H1 (cell line): ENCODE measurements at regions not wholly inside any gene's neighbourhood (a gene's known extent, or its start where the extent isn't known, plus 50 kb on each side); places are given as distances from the start of the nearest gene placed in this dataset.

Source experiments
- CTCF ChIA-PET: fragments of 300-600 bp; sonication (Branson Sonifier 250); formaldehyde crosslinking; loops from one replicate; lab custom pipeline; 2021; ENCODE audit not compliant: partially characterized antibody; lab: Charles Lee
- POLR2A ChIA-PET: fragments of 300-600 bp; sonication (Branson Sonifier 250); formaldehyde crosslinking; loops from one replicate; lab custom pipeline; 2021; ENCODE audit warnings: inconsistent platforms; ENCODE audit not compliant: partially characterized antibody; lab: Charles Lee
- DNase-seq, 2 experiments: peaks; one replicate each; pipeline versions ENCODE4 v3.0.0 to v3.0.0-alpha.2; 2010 to 2022; ENCODE audit warnings: low spot score in 2 of 2, low read depth in 1 of 2, mixed read lengths in 1 of 2
- FAIRE-seq: peaks from 2 replicates; lab custom pipeline; 2011; peaks lifted over from hg19 to GRCh38; lab: Jason Lieb, UNC
- H2AFZ ChIP-seq: 2 replicates; pipeline ENCODE4 v1.8.1; 2012; ENCODE audit warnings: low read length, inconsistent platforms
- H2AK5ac ChIP-seq: 2 replicates; pipeline ENCODE4 v1.6.1; 2013; ENCODE audit warnings: low read depth, low read length
- H2BK120ac ChIP-seq: replicated peaks from 2 replicates; pipeline ENCODE3; 2013; ENCODE audit warnings: low read depth, low read length, inconsistent platforms
- H2BK12ac ChIP-seq: 2 replicates; pipeline ENCODE4 v1.6.1; 2013; ENCODE audit warnings: low read depth, low read length
- H2BK15ac ChIP-seq: 2 replicates; pipeline ENCODE4 v1.6.1; 2013; ENCODE audit warnings: low read length
- H2BK20ac ChIP-seq: 2 replicates; pipeline ENCODE4 v1.6.1; 2013; ENCODE audit warnings: low read length
- H2BK5ac ChIP-seq: 2 replicates; pipeline ENCODE4 v1.6.1; 2013; ENCODE audit warnings: low read depth, low read length
- H3K14ac ChIP-seq: 2 replicates; pipeline ENCODE4 v1.6.1; 2013; ENCODE audit warnings: inconsistent platforms; ENCODE audit not compliant: insufficient read length
- H3K18ac ChIP-seq: 2 replicates; pipeline ENCODE4 v1.6.1; 2013; ENCODE audit warnings: low read length; ENCODE audit errors: extremely low read depth
- H3K23ac ChIP-seq: 2 replicates; pipeline ENCODE4 v1.6.1; 2013; ENCODE audit warnings: inconsistent platforms; ENCODE audit not compliant: insufficient read length
- H3K23me2 ChIP-seq: 2 replicates; pipeline ENCODE4 v1.6.1; 2013; ENCODE audit warnings: low read depth, low read length
- H3K27ac ChIP-seq: 2 replicates; pipeline ENCODE4 v1.6.1; 2011; ENCODE audit warnings: low read depth, low read length, inconsistent platforms
- H3K27me3 ChIP-seq, 4 experiments: replicated peaks in 1 of 4; 1 replicate in 1 of 4; 2 replicates in 3 of 4; pipeline versions ENCODE4 v1.6.1 to v1.8.1; 2011 to 2013; ENCODE audit warnings: low read length in 3 of 4, mild to moderate bottlenecking in 3 of 4, inconsistent platforms in 2 of 4, mixed read lengths in 2 of 4, moderate library complexity in 1 of 4; ENCODE audit not compliant: control insufficient read depth in 3 of 4, insufficient read depth in 3 of 4; ENCODE audit errors: extremely low read depth in 1 of 4
- H3K36me3 ChIP-seq, 4 experiments: 2 replicates each; pipeline versions ENCODE4 v1.6.1 to v1.8.1; 2011 to 2013; ENCODE audit warnings: mild to moderate bottlenecking in 4 of 4, low read length in 3 of 4, moderate library complexity in 2 of 4, control low read depth in 1 of 4, inconsistent platforms in 1 of 4; ENCODE audit not compliant: insufficient read depth in 4 of 4, control insufficient read depth in 2 of 4
- H3K4ac ChIP-seq: replicated peaks from 2 replicates; pipeline ENCODE3; 2013; ENCODE audit warnings: low read length, low read depth, mixed read lengths, inconsistent platforms; ENCODE audit not compliant: insufficient read length
- H3K4me1 ChIP-seq, 4 experiments: replicated peaks in 1 of 4; 1 replicate in 1 of 4; 2 replicates in 3 of 4; pipeline versions ENCODE4 v1.6.1 to v1.8.1; 2011 to 2013; ENCODE audit warnings: low read length in 3 of 4, inconsistent platforms in 2 of 4, mixed read lengths in 1 of 4; ENCODE audit not compliant: insufficient read depth in 4 of 4, control insufficient read depth in 3 of 4
- H3K4me2 ChIP-seq, 2 experiments: 2 replicates each; pipeline versions ENCODE4 v1.6.1 to v1.8.1; 2011 to 2013; ENCODE audit warnings: low read depth in 2 of 2, low read length in 2 of 2, control low read depth in 1 of 2, inconsistent platforms in 1 of 2, mild to moderate bottlenecking in 1 of 2; ENCODE audit not compliant: insufficient read depth in 1 of 2
- H3K4me3 ChIP-seq, 4 experiments: fragments of 200-600, 300-600 bp in 1 of 4; sonication (generic), shearing (Covaris generic), sonication (Bioruptor Twin) in 1 of 4; 2 replicates each; pipeline versions ENCODE4 v1.5.1 to v1.8.1; 2011 to 2016; ENCODE audit warnings: low read length in 4 of 4, low read depth in 3 of 4, control low read depth in 2 of 4, inconsistent platforms in 2 of 4, mild to moderate bottlenecking in 2 of 4, mixed read lengths in 1 of 4, moderate library complexity in 1 of 4; ENCODE audit not compliant: insufficient read depth in 2 of 4; ENCODE audit errors: extremely low read depth in 1 of 4
- H3K56ac ChIP-seq: replicated peaks from 2 replicates; pipeline ENCODE3; 2013; ENCODE audit warnings: low read depth, mild to moderate bottlenecking, mixed read lengths, low read length, inconsistent platforms; ENCODE audit not compliant: insufficient read length
- H3K79me1 ChIP-seq: 2 replicates; pipeline ENCODE4 v1.6.1; 2013; ENCODE audit warnings: low read depth, low read length, control low read depth
- H3K79me2 ChIP-seq, 2 experiments: 2 replicates each; pipeline versions ENCODE4 v1.6.1 to v1.8.1; 2012 to 2013; ENCODE audit warnings: low read length in 2 of 2, mild to moderate bottlenecking in 2 of 2, inconsistent platforms in 1 of 2; ENCODE audit not compliant: insufficient read depth in 2 of 2, control insufficient read depth in 1 of 2
- H3K9ac ChIP-seq, 4 experiments: replicated peaks in 1 of 4; 1 replicate in 1 of 4; 2 replicates in 3 of 4; pipeline versions ENCODE4 v1.6.1 to v1.8.1; 2011 to 2013; ENCODE audit warnings: low read depth in 3 of 4, low read length in 3 of 4, control low read depth in 2 of 4, mild to moderate bottlenecking in 2 of 4, moderate library complexity in 2 of 4, inconsistent platforms in 1 of 4; ENCODE audit errors: extremely low read depth in 1 of 4
- H3K9me3 ChIP-seq, 2 experiments: 2 replicates each; pipeline versions ENCODE4 v1.6.1 to v1.8.1; 2012 to 2013; ENCODE audit warnings: mild to moderate bottlenecking in 2 of 2, moderate library complexity in 2 of 2, control low read depth in 1 of 2, inconsistent platforms in 1 of 2, low read depth in 1 of 2, low read length in 1 of 2, mixed read lengths in 1 of 2; ENCODE audit not compliant: insufficient read depth in 2 of 2
- H4K20me1 ChIP-seq, 2 experiments: replicated peaks in 1 of 2; 2 replicates each; pipeline versions ENCODE3 to v1.8.1; 2011 to 2013; ENCODE audit warnings: inconsistent platforms in 2 of 2, low read length in 2 of 2, mild to moderate bottlenecking in 1 of 2; ENCODE audit not compliant: insufficient read depth in 2 of 2, control insufficient read depth in 1 of 2
- H4K5ac ChIP-seq: 2 replicates; pipeline ENCODE4 v1.6.1; 2013; ENCODE audit warnings: low read length, low read depth, mixed read lengths, inconsistent platforms; ENCODE audit not compliant: insufficient read length
- H4K8ac ChIP-seq: 2 replicates; pipeline ENCODE4 v1.8.0; 2013; ENCODE audit warnings: mild to moderate bottlenecking, moderate library complexity, low read length, inconsistent platforms; ENCODE audit not compliant: insufficient read depth; ENCODE audit errors: extremely low read depth
- H4K91ac ChIP-seq: replicated peaks from 2 replicates; pipeline ENCODE3; 2013; ENCODE audit warnings: low read length, mixed read lengths, inconsistent platforms; ENCODE audit not compliant: insufficient read length
- CHD1 ChIP-seq: IDR thresholded peaks from 2 replicates; pipeline ENCODE4 v1.6.1; 2012; ENCODE audit warnings: low read depth, low read length, improper control_type of control experiment
- EGR1 ChIP-seq: IDR thresholded peaks from 2 replicates; pipeline ENCODE4 v1.6.1; 2011; ENCODE audit warnings: low read depth, low read length, borderline replicate concordance
- GABPA ChIP-seq: IDR thresholded peaks from 2 replicates; pipeline ENCODE4 v1.6.1; 2011; ENCODE audit warnings: mild to moderate bottlenecking, low read length, moderate library complexity, borderline replicate concordance; ENCODE audit not compliant: insufficient read depth
- JUND ChIP-seq: IDR thresholded peaks from 2 replicates; pipeline ENCODE4 v1.6.1; 2011; ENCODE audit warnings: mild to moderate bottlenecking, improper control_type of control experiment, low read length
- KDM1A ChIP-seq: fragments of 200-600, 300-600 bp; sonication (generic); IDR thresholded peaks from 2 replicates; pipeline ENCODE4 v1.7.1; 2016; ENCODE audit warnings: mild to moderate bottlenecking, low read length, borderline replicate concordance
- RNF2 ChIP-seq: fragments of 200-900, 300-1000 bp; sonication (generic); IDR thresholded peaks from 2 replicates; pipeline ENCODE4 v1.7.1; 2016; ENCODE audit warnings: borderline replicate concordance, low read depth, mild to moderate bottlenecking, antibody characterized with exemption, low read length; ENCODE audit not compliant: poor library complexity, severe bottlenecking; ENCODE audit errors: missing control alignments
- SUZ12 ChIP-seq: fragments of 200-600 bp; sonication (generic); IDR thresholded peaks from 2 replicates; pipeline ENCODE4 v1.6.1; 2012; ENCODE audit warnings: mild to moderate bottlenecking, inconsistent platforms, low read length, moderate library complexity, mixed read lengths
- YY1 ChIP-seq: IDR thresholded peaks from 2 replicates; pipeline ENCODE4 v1.6.1; 2011; ENCODE audit warnings: low read depth, mild to moderate bottlenecking, low read length
- WGBS, 2 experiments: shearing (Covaris generic) in 1 of 2; methylation state at CpG; one replicate each; pipeline versions ENCODE4 v1.1.6 to v1.1.7; 2013 to 2015; ENCODE audit warnings: low lambda C conversion rate in 2 of 2, mixed read lengths in 2 of 2, inconsistent platforms in 1 of 2, low coverage in 1 of 2, missing lambda C conversion rate in 1 of 2; ENCODE audit not compliant: insufficient replicate concordance in 2 of 2, insufficient coverage in 1 of 2, insufficient read length in 1 of 2; ENCODE audit errors: extremely low coverage in 1 of 2, missing lambda C conversion rate in 1 of 2; 5-methylcytosine and 5-hydroxymethylcytosine counted together

DNA sequence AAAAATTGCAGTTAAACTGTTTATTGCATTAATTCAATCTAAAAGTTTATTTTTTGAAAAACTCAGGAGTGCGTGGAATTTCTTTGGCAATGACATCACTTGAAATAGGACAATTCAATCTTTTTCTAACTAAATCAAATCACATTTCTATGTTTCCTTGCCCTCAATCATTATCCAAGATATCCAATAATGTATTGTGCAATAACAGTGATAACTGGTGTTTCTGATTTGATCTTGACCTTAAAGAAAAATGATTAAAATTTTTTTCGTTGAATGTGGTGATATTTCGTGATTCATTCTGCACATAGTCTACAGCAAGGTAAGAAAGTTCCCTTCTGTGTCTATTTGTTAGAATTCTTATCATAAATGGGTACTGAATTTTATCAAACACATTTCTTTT is 163.2 kb downstream of the SPCS3 start:
- no peak overlapping the region for H4K91ac ChIP-seq
- H3K36me3 ChIP-seq, result no peaks in the 10 kb centered on the region
- H3K4me3 ChIP-seq, result no peak overlapping the region
- H3K18ac ChIP-seq, result no peak overlapping the region
- no peak overlapping the region for H2AK5ac ChIP-seq
- no peak overlapping the region for H3K23ac ChIP-seq
- no peak overlapping the region for H3K27ac ChIP-seq
- H3K9me3 ChIP-seq, result no peaks in the 10 kb centered on the region
- H3K14ac ChIP-seq, result no peak overlapping the region
- H4K8ac ChIP-seq, result no peak overlapping the region
- no peak overlapping the region for H3K4me2 ChIP-seq
- no peak overlapping the region for H2BK12ac ChIP-seq
- no peak overlapping the region for H3K4ac ChIP-seq
- no peaks in the 10 kb centered on the region for H3K79me1 ChIP-seq
- no peak overlapping the region for H2BK20ac ChIP-seq
- no peak for FAIRE-seq
- no peaks in the 10 kb centered on the region for H3K27me3 ChIP-seq
- CTCF ChIA-PET, result no interaction called here
- DNase-seq, result no peak
- no peak overlapping the region for H2BK5ac ChIP-seq
- peaks cover 0 to 6% (median 2%) of the 10 kb centered on the region in 4 experiments; a peak in 3 of 7 replicates for H3K4me1 ChIP-seq
- no peaks in the 10 kb centered on the region for H3K23me2 ChIP-seq
- H3K9ac ChIP-seq, result no peak overlapping the region
- H4K20me1 ChIP-seq, result no peaks in the 10 kb centered on the region
- WGBS, 2 experiments, result 93% methylated on average over 3 of the region's 3 CpGs; no CpG with 5 or more reads in 1 of the 2 experiments
- no peak overlapping the region for H4K5ac ChIP-seq
- TF ChIP-seq EGR1, result no peak
- TF ChIP-seq JUND, result no peak
- no peak for TF ChIP-seq GABPA
- TF ChIP-seq SUZ12, result no peak
- TF ChIP-seq KDM1A, result no peak
- TF ChIP-seq YY1, result no peak
- no peak for TF ChIP-seq RNF2
- no peak for TF ChIP-seq CHD1
- TF ChIP-seq, all 59 proteins: peak for 0
- POLR2A ChIA-PET, result no interaction called here
- H3K79me2 ChIP-seq, result no peaks in the 10 kb centered on the region
- no peak overlapping the region for H3K56ac ChIP-seq
- no peak overlapping the region for H2BK120ac ChIP-seq
- H2AFZ ChIP-seq, result no peak overlapping the region
- no peak overlapping the region for H2BK15ac ChIP-seq
